Hypothalamus (tissue), 51 donors: ENCODE measurements at regions not wholly inside any gene's neighbourhood (a gene's known extent, or its start where the extent isn't known, plus 50 kb on each side); places are given as distances from the start of the nearest gene placed in this dataset.

Experiments
- DNase-seq, 51 donors: peaks; one replicate each; lab custom pipeline; 2025; lab: John Stamatoyannopoulos, UW

GRCh38 chr7:131182446-131183058, 145.1 kb upstream of the MKLN1 start:
- no peak for DNase-seq

GRCh38 chr7:131183072-131183471, 144.6 kb upstream of the MKLN1 start:
- DNase-seq, result no peak

GRCh38 chr7:131183611-131184119, 144.0 kb upstream of the MKLN1 start:
- no peak for DNase-seq

- peak in 7 of 51 donors; percentile 5 to 65 (median 13) for DNase-seq
These were observed 140.9 kb upstream of the MKLN1 start for GRCh38 chr7:131186816-131187215.

- peak in 1 of 51 donors; percentile 13 for DNase-seq
These were observed 139.0 kb upstream of the MKLN1 start for GRCh38 chr7:131188367-131189339.

- no peak for DNase-seq
These were observed 138.2 kb upstream of the MKLN1 start for GRCh38 chr7:131189488-131189887.

GRCh38 chr7:131190146-131190545, 137.5 kb upstream of the MKLN1 start:
- peak in 6 of 51 donors; percentile 2 to 13 (median 8) for DNase-seq

- DNase-seq, result no peak
These were observed 137.1 kb upstream of the MKLN1 start for GRCh38 chr7:131190581-131190980.

- DNase-seq, result no peak
These were observed 133.4 kb upstream of the MKLN1 start for GRCh38 chr7:131194070-131194865.

GRCh38 chr7:131196803-131197202, 130.9 kb upstream of the MKLN1 start:
- DNase-seq, result peak in 1 of 51 donors; percentile 2

GRCh38 chr7:131197920-131198615, 129.6 kb upstream of the MKLN1 start:
- no peak for DNase-seq

- no peak for DNase-seq
These were observed 125.2 kb upstream of the MKLN1 start for GRCh38 chr7:131202451-131202850.

GRCh38 chr7:131203291-131203976, 124.2 kb upstream of the MKLN1 start:
- DNase-seq, result no peak

- DNase-seq, result no peak
These were observed 118.9 kb upstream of the MKLN1 start for GRCh38 chr7:131208777-131209176.

- DNase-seq, result no peak
These were observed 117.1 kb upstream of the MKLN1 start for GRCh38 chr7:131210618-131211017.

GRCh38 chr7:131211500-131211899, 116.2 kb upstream of the MKLN1 start:
- DNase-seq, result no peak

GRCh38 chr7:131212114-131212513, 115.6 kb upstream of the MKLN1 start:
- no peak for DNase-seq

- no peak for DNase-seq
These were observed 108.9 kb upstream of the MKLN1 start for GRCh38 chr7:131218727-131219128.

GRCh38 chr7:131219312-131220041, 108.2 kb upstream of the MKLN1 start:
- DNase-seq, result peak in 36 of 51 donors; percentile 2 to 87 (median 44)
